Gastrocnemius medialis (tissue), 4 donors: ENCODE measurements at regions not wholly inside any gene's neighbourhood (a gene's known extent, or its start where the extent isn't known, plus 50 kb on each side); places are given as distances from the start of the nearest gene placed in this dataset.

ENCODE experiments used
- POLR2A ChIP-seq, 2 donors: fragments of 450-650 bp; IDR thresholded peaks; one replicate each; pipeline ENCODE4 v1.6.1; 2017; ENCODE audit warnings: antibody characterized with exemption in 2 of 2, mild to moderate bottlenecking in 2 of 2, moderate library complexity in 2 of 2
- TF ChIP-seq, protein P1 (sequence below), 5 experiments: fragments of 450-650 bp in 3 of 5; fragments of 200-600 bp in 2 of 5; sonication (generic) in 2 of 5; IDR thresholded peaks in 4 of 5; conservative IDR thresholded peaks in 1 of 5; 1 replicate in 4 of 5; 2 replicates in 1 of 5; pipeline ENCODE4 v1.5.1; 2016 to 2019; ENCODE audit warnings: antibody characterized with exemption in 5 of 5, mild to moderate bottlenecking in 3 of 5, moderate library complexity in 3 of 5

DNA sequence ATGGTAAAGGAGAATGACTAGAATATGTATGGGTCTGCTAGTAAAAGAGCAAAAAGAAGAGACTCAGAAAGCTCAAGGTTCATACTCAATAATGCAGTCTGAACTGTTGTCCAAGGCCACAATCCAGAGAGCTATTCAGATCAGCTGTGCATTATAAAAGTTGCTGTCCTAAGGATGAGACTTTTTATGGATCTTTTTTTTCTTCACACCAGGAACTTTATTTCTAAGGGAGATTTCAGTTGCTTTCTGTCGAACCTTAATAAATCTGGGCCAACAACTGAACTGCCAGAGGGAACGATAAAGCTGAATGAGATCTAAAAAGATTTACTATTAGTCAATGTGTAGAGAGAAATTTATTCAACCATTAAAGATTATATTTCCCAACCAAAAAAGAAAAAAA lies 948.3 kb upstream of the NOVA1 start:
- TF ChIP-seq, protein P1, sequence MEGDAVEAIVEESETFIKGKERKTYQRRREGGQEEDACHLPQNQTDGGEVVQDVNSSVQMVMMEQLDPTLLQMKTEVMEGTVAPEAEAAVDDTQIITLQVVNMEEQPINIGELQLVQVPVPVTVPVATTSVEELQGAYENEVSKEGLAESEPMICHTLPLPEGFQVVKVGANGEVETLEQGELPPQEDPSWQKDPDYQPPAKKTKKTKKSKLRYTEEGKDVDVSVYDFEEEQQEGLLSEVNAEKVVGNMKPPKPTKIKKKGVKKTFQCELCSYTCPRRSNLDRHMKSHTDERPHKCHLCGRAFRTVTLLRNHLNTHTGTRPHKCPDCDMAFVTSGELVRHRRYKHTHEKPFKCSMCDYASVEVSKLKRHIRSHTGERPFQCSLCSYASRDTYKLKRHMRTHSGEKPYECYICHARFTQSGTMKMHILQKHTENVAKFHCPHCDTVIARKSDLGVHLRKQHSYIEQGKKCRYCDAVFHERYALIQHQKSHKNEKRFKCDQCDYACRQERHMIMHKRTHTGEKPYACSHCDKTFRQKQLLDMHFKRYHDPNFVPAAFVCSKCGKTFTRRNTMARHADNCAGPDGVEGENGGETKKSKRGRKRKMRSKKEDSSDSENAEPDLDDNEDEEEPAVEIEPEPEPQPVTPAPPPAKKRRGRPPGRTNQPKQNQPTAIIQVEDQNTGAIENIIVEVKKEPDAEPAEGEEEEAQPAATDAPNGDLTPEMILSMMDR (IDR thresholded peaks at IDR 0.05 in 4 of 5, conservative IDR thresholded peaks at IDR 0.05 in 1 of 5) = no peak
- no peak for TF ChIP-seq POLR2A (IDR thresholded peaks at IDR 0.05)
